HCT116 (cell line): ENCODE measurements at regions not wholly inside any gene's neighbourhood (a gene's known extent, or its start where the extent isn't known, plus 50 kb on each side); places are given as distances from the start of the nearest gene placed in this dataset.
"Not testable (repeated sequence)": the region's sequence is repeated elsewhere in the genome, so short reads cannot be mapped to it uniquely, and the experiment has no call there.

Experiments
- CTCF ChIP-seq, 3 experiments: fragments of 200-600 bp in 1 of 3; sonication (generic) in 1 of 3; IDR thresholded peaks in 2 of 3; conservative IDR thresholded peaks in 1 of 3; 2 replicates each; pipeline ENCODE4 v1.5.1; 2012 to 2017; ENCODE audit warnings: low read depth in 2 of 3, low read length in 2 of 3, antibody characterized with exemption in 1 of 3, borderline replicate concordance in 1 of 3, control low read depth in 1 of 3, mild to moderate bottlenecking in 1 of 3, mixed read lengths in 1 of 3, mixed run types in 1 of 3, moderate library complexity in 1 of 3; ENCODE audit not compliant: insufficient read depth in 1 of 3
- EZH2 ChIP-seq: fragments of 200-600 bp; sonication (generic); IDR thresholded peaks from 2 replicates; pipeline ENCODE4 v1.6.1; 2017; ENCODE audit warnings: antibody characterized with exemption, mixed run types
- FOSL1 ChIP-seq: IDR thresholded peaks from 2 replicates; pipeline ENCODE4 v1.6.1; 2012; ENCODE audit warnings: low read depth
- POLR2A ChIP-seq: IDR thresholded peaks from 2 replicates; pipeline ENCODE4 v1.7.0; 2011; ENCODE audit warnings: borderline replicate concordance; ENCODE audit not compliant: insufficient read depth, insufficient read length; ENCODE audit errors: extremely low read depth
- RAD21 ChIP-seq: IDR thresholded peaks from 2 replicates; pipeline ENCODE4 v1.6.1; 2012; ENCODE audit warnings: low read depth, mild to moderate bottlenecking
- SIN3A ChIP-seq: IDR thresholded peaks from 2 replicates; pipeline ENCODE4 v1.6.1; 2012; ENCODE audit warnings: low read depth
- TCF7L2 ChIP-seq: IDR thresholded peaks from 2 replicates; pipeline ENCODE4 v1.7.0; 2011; ENCODE audit warnings: borderline replicate concordance, inconsistent platforms; ENCODE audit not compliant: insufficient read depth, insufficient read length; ENCODE audit errors: extremely low read depth
- ZBTB33 ChIP-seq: IDR thresholded peaks from 2 replicates; pipeline ENCODE4 v1.6.1; 2011; ENCODE audit warnings: mild to moderate bottlenecking, low read length, moderate library complexity; ENCODE audit not compliant: insufficient replicate concordance; ENCODE audit errors: extremely low read depth
- ZNF274 ChIP-seq: fragments of 200-500 bp; sonication (Bioruptor generic); IDR thresholded peaks from 2 replicates; pipeline ENCODE4 v1.6.1; 2014; ENCODE audit warnings: mild to moderate bottlenecking, low read depth, low read length, inconsistent platforms
- TF ChIP-seq, protein P1 (sequence below): IDR thresholded peaks from 2 replicates; pipeline ENCODE4 v1.6.1; 2012

DNA sequence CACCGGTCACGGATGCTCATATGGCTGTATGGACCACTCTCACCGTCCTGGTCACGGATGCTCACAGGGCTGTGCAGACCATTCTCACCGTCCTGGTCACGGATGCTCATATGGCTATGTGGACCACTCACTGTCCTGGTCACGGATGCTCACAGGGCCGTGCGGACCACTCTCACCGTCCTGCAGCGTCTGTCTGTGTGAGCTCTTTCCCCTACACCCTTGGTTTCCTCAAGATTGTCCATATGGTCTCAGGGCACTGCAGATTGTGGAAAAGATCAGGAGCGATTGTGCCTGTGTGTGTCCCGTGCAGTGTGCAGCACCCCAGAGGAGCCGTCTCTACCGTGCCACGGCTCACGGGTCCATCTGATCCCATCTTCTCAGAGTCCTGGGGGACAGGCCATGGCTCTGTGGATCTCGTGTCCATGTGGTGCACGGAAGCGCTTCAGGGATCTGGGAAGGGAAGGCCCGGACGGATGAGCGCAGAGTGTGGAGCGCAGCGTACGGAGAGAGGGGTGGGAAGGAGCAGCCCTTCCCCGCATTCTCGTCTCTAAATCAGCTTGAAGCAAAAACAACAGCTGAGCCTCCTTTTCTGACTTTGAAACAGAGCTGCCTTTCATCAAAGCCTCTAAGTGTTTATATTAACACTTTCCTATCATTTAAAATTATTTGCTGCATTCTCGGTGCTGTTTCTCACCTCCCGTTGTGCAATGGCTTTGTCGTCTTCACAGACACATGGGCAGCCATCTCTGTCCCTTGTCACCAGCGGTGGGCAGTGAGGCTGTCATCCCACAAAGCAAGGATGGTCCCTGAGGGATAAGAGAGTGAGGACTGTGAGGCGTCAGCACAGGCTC is 208.0 kb downstream of the BANP start:
- TF ChIP-seq POLR2A; CTCF (IDR thresholded peaks at IDR 0.05 in 2 of 3, conservative IDR thresholded peaks at IDR 0.05 in 1 of 3; ENCODE audit: borderline replicate concordance in 1 of 3, insufficient read depth in 1 of 3, low read depth in 2 of 3, low read length in 2 of 3); EZH2; RAD21; FOSL1; SIN3A; TCF7L2; ZBTB33; ZNF274: not testable (repeated sequence)
- TF ChIP-seq, protein P1, sequence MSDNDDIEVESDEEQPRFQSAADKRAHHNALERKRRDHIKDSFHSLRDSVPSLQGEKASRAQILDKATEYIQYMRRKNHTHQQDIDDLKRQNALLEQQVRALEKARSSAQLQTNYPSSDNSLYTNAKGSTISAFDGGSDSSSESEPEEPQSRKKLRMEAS, result not testable (repeated sequence)
